Liver (tissue), 8 donors: ENCODE measurements at regions not wholly inside any gene's neighbourhood (a gene's known extent, or its start where the extent isn't known, plus 50 kb on each side); places are given as distances from the start of the nearest gene placed in this dataset.

Source experiments
- DNase-seq: peaks from one replicate; pipeline ENCODE4 v3.0.0-alpha.2; 2017; ENCODE audit warnings: low spot score
- H3K27ac ChIP-seq, 2 donors: one replicate each; pipeline ENCODE4 v1.7.0; 2013; ENCODE audit warnings: inconsistent platforms in 2 of 2, low read length in 2 of 2, control low read depth in 1 of 2, low read depth in 1 of 2, mild to moderate bottlenecking in 1 of 2
- H3K27me3 ChIP-seq, 4 donors: one replicate each; pipeline versions ENCODE4 v1.6.1 to v1.7.0; 2013; ENCODE audit warnings: low read length in 3 of 4, inconsistent platforms in 1 of 4, mild to moderate bottlenecking in 1 of 4, moderate library complexity in 1 of 4; ENCODE audit not compliant: control insufficient read depth in 4 of 4, insufficient read depth in 4 of 4
- H3K36me3 ChIP-seq, 4 donors: one replicate each; pipeline versions ENCODE4 v1.6.1 to v1.7.0; 2013; ENCODE audit warnings: low read length in 3 of 4, mild to moderate bottlenecking in 3 of 4, low read depth in 1 of 4, moderate library complexity in 1 of 4; ENCODE audit not compliant: control insufficient read depth in 4 of 4, insufficient read depth in 3 of 4
- H3K4me1 ChIP-seq, 4 donors: one replicate each; pipeline versions ENCODE4 v1.6.1 to v1.7.0; 2013; ENCODE audit warnings: low read length in 3 of 4, mild to moderate bottlenecking in 3 of 4, moderate library complexity in 1 of 4; ENCODE audit not compliant: control insufficient read depth in 4 of 4, insufficient read depth in 4 of 4
- H3K4me3 ChIP-seq, 3 donors: one replicate each; pipeline versions ENCODE4 v1.6.1 to v1.7.0; 2013; ENCODE audit warnings: low read length in 3 of 3, control low read depth in 1 of 3, low read depth in 1 of 3, mild to moderate bottlenecking in 1 of 3
- H3K9ac ChIP-seq, 2 donors: one replicate each; pipeline ENCODE4 v1.7.0; 2013; ENCODE audit warnings: low read length in 2 of 2, mild to moderate bottlenecking in 2 of 2, moderate library complexity in 2 of 2, control low read depth in 1 of 2, low read depth in 1 of 2
- H3K9me3 ChIP-seq, 4 donors: one replicate each; pipeline versions ENCODE4 v1.6.1 to v1.7.0; 2013; ENCODE audit warnings: low read length in 3 of 4; ENCODE audit not compliant: control insufficient read depth in 4 of 4
- EGR1 ChIP-seq, 2 donors: IDR thresholded peaks; 2 replicates each; pipeline ENCODE4 v1.6.1; 2016 to 2018; ENCODE audit warnings: antibody characterized with exemption in 2 of 2, low read depth in 2 of 2
- FOXA1 ChIP-seq: IDR thresholded peaks from 2 replicates; pipeline ENCODE4 v1.6.1; 2016; ENCODE audit warnings: antibody characterized with exemption
- FOXA2 ChIP-seq: IDR thresholded peaks from 2 replicates; pipeline ENCODE4 v1.6.1; 2016; ENCODE audit warnings: antibody characterized with exemption
- GABPA ChIP-seq, 2 donors: IDR thresholded peaks in 1 of 2; conservative IDR thresholded peaks in 1 of 2; 2 replicates each; pipeline ENCODE4 v1.6.1; 2016; ENCODE audit warnings: antibody characterized with exemption in 2 of 2, mild to moderate bottlenecking in 1 of 2, moderate library complexity in 1 of 2
- HNF4A ChIP-seq, 2 donors: conservative IDR thresholded peaks; 2 replicates each; pipeline ENCODE4 v1.6.1; 2016; ENCODE audit warnings: antibody characterized with exemption in 2 of 2, mild to moderate bottlenecking in 2 of 2
- JUND ChIP-seq, 2 donors: IDR thresholded peaks; 2 replicates each; pipeline ENCODE4 v1.6.1; 2016; ENCODE audit warnings: antibody characterized with exemption in 2 of 2
- MAX ChIP-seq: IDR thresholded peaks from 2 replicates; pipeline ENCODE4 v1.6.1; 2016; ENCODE audit warnings: antibody characterized with exemption
- NR2F2 ChIP-seq: IDR thresholded peaks from 2 replicates; pipeline ENCODE4 v1.6.1; 2016; ENCODE audit warnings: antibody characterized with exemption
- RXRA ChIP-seq, 2 donors: IDR thresholded peaks; 2 replicates each; pipeline ENCODE4 v1.6.1; 2017 to 2018; ENCODE audit warnings: antibody characterized with exemption in 2 of 2, mild to moderate bottlenecking in 1 of 2
- SP1 ChIP-seq: IDR thresholded peaks from 2 replicates; pipeline ENCODE4 v1.6.1; 2018; ENCODE audit warnings: antibody characterized with exemption, mild to moderate bottlenecking
- TAF1 ChIP-seq: conservative IDR thresholded peaks from 2 replicates; pipeline ENCODE4 v1.6.1; 2016; ENCODE audit warnings: antibody characterized with exemption, mild to moderate bottlenecking
- YY1 ChIP-seq: IDR thresholded peaks from 2 replicates; pipeline ENCODE4 v1.6.1; 2016; ENCODE audit warnings: antibody characterized with exemption, mild to moderate bottlenecking
- ZBTB33 ChIP-seq: IDR thresholded peaks from 2 replicates; pipeline ENCODE4 v1.6.1; 2016; ENCODE audit warnings: antibody characterized with exemption
- WGBS: extraction: QIAGEN DNeasy Blood & Tissue Kit; methylation state at CpG from one replicate; pipeline ENCODE4 v1.1.7; 2013; 5-methylcytosine and 5-hydroxymethylcytosine counted together
- TF ChIP-seq, protein P1 (sequence below): IDR thresholded peaks from 2 replicates; pipeline ENCODE4 v1.6.1; 2016; ENCODE audit warnings: antibody characterized with exemption, mild to moderate bottlenecking
- TF ChIP-seq, protein P2 (sequence below): fragments of 150-350 bp; IDR thresholded peaks from 2 replicates; pipeline ENCODE4 v1.5.1; 2017; ENCODE audit warnings: improper control_type of control experiment, low read depth, low read length; ENCODE audit not compliant: missing input control
- donor health status: healthy.
- donor health status: healthy.
- donor health status: healthy.
- donor health status: healthy.
- donor health status: healthy.

GRCh38 chr2:6109831-6110230 lies 417.6 kb downstream of the SOX11 start:
- H3K4me3 ChIP-seq = no peak overlapping the region
- H3K4me1 ChIP-seq = no peaks in the 10 kb centered on the region
- H3K9ac ChIP-seq = no peak overlapping the region
- TF ChIP-seq SP1 = no peak
- no peak for TF ChIP-seq JUND (IDR thresholded peaks at IDR 0.05)
- TF ChIP-seq RXRA (IDR thresholded peaks at IDR 0.05) = no peak
- no peak for TF ChIP-seq FOXA2
- no peak for TF ChIP-seq GABPA (IDR thresholded peaks at IDR 0.05 in 1 of 2, conservative IDR thresholded peaks at IDR 0.05 in 1 of 2)
- no peak for TF ChIP-seq FOXA1
- TF ChIP-seq TAF1 = no peak
- TF ChIP-seq NR2F2 = no peak
- no peak for TF ChIP-seq YY1
- TF ChIP-seq MAX = no peak
- no peak for TF ChIP-seq ZBTB33
- TF ChIP-seq, protein P1, sequence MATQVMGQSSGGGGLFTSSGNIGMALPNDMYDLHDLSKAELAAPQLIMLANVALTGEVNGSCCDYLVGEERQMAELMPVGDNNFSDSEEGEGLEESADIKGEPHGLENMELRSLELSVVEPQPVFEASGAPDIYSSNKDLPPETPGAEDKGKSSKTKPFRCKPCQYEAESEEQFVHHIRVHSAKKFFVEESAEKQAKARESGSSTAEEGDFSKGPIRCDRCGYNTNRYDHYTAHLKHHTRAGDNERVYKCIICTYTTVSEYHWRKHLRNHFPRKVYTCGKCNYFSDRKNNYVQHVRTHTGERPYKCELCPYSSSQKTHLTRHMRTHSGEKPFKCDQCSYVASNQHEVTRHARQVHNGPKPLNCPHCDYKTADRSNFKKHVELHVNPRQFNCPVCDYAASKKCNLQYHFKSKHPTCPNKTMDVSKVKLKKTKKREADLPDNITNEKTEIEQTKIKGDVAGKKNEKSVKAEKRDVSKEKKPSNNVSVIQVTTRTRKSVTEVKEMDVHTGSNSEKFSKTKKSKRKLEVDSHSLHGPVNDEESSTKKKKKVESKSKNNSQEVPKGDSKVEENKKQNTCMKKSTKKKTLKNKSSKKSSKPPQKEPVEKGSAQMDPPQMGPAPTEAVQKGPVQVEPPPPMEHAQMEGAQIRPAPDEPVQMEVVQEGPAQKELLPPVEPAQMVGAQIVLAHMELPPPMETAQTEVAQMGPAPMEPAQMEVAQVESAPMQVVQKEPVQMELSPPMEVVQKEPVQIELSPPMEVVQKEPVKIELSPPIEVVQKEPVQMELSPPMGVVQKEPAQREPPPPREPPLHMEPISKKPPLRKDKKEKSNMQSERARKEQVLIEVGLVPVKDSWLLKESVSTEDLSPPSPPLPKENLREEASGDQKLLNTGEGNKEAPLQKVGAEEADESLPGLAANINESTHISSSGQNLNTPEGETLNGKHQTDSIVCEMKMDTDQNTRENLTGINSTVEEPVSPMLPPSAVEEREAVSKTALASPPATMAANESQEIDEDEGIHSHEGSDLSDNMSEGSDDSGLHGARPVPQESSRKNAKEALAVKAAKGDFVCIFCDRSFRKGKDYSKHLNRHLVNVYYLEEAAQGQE = no peak
- no peak for TF ChIP-seq HNF4A (conservative IDR thresholded peaks at IDR 0.05)
- TF ChIP-seq, protein P2, sequence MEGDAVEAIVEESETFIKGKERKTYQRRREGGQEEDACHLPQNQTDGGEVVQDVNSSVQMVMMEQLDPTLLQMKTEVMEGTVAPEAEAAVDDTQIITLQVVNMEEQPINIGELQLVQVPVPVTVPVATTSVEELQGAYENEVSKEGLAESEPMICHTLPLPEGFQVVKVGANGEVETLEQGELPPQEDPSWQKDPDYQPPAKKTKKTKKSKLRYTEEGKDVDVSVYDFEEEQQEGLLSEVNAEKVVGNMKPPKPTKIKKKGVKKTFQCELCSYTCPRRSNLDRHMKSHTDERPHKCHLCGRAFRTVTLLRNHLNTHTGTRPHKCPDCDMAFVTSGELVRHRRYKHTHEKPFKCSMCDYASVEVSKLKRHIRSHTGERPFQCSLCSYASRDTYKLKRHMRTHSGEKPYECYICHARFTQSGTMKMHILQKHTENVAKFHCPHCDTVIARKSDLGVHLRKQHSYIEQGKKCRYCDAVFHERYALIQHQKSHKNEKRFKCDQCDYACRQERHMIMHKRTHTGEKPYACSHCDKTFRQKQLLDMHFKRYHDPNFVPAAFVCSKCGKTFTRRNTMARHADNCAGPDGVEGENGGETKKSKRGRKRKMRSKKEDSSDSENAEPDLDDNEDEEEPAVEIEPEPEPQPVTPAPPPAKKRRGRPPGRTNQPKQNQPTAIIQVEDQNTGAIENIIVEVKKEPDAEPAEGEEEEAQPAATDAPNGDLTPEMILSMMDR = no peak
- 74% methylated on average over 1 of the region's 1 CpG for WGBS
- peaks cover 0 to 2% (median 0%) of the 10 kb centered on the region in 4 donors for H3K27me3 ChIP-seq
- no peak overlapping the region for H3K27ac ChIP-seq
- no peaks in the 10 kb centered on the region for H3K36me3 ChIP-seq
- no peak for DNase-seq
- H3K9me3 ChIP-seq = no peaks in the 10 kb centered on the region

- TF ChIP-seq FOXA1 (no peak), ZBTB33 (no peak), MAX (no peak), YY1 (no peak), RXRA (IDR thresholded peaks at IDR 0.05) (no peak), EGR1 (IDR thresholded peaks at IDR 0.05; ENCODE audit: low read depth in 2 of 2) (no peak)
- TF ChIP-seq, protein P2 = no peak
- TF ChIP-seq, protein P1 = no peak
- H3K27ac ChIP-seq = no peak overlapping the region
- H3K4me3 ChIP-seq = no peak overlapping the region
- H3K9ac ChIP-seq = no peak overlapping the region
- no peak for DNase-seq
- WGBS = 61% methylated on average over 2 of the region's 2 CpGs
- H3K36me3 ChIP-seq = no peaks in the 10 kb centered on the region
- no peaks in the 10 kb centered on the region for H3K9me3 ChIP-seq
- peaks cover 0 to 2% (median 0%) of the 10 kb centered on the region in 4 donors for H3K27me3 ChIP-seq
- H3K4me1 ChIP-seq = no peaks in the 10 kb centered on the region
Measured at GRCh38 chr2:6111781-6112261, 419.6 kb downstream of the SOX11 start.
